ENCODE measurements at regions not wholly inside any gene's neighbourhood (a gene's known extent, or its start where the extent isn't known, plus 50 kb on each side); places are given as distances from the start of the nearest gene placed in this dataset.
"Not testable (repeated sequence)": the region's sequence is repeated elsewhere in the genome, so short reads cannot be mapped to it uniquely, and the experiment has no call there.

- H3K4me1 ChIP-seq (ENCODE audit: low read depth, poor library complexity, severe bottlenecking) = no peaks in the 10 kb centered on the region
- no peaks in the 10 kb centered on the region for H3K36me3 ChIP-seq (ENCODE audit: insufficient read depth)
- H3K27me3 ChIP-seq (ENCODE audit: insufficient read depth, low read depth) = no peaks in the 10 kb centered on the region
- H3K27ac ChIP-seq = no peak overlapping the region
- H3K4me2 ChIP-seq = no peak overlapping the region
- no peaks in the 10 kb centered on the region for H3K79me2 ChIP-seq (ENCODE audit: insufficient read depth, low read depth)
- no peak overlapping the region for H3K9ac ChIP-seq
- H3K4me3 ChIP-seq (IDR thresholded peaks at IDR 0.05; ENCODE audit: insufficient read depth, low read depth, low read length) = no peak overlapping the region
- TF ChIP-seq CTCF (conservative IDR thresholded peaks at IDR 0.05; ENCODE audit: low read depth, low read length) = no peak
- H4K20me1 ChIP-seq (ENCODE audit: insufficient read depth) = no peaks in the 10 kb centered on the region
- no peak overlapping the region for H2AFZ ChIP-seq (ENCODE audit: low read depth)
These were observed 823.6 kb upstream of the ADGRB3 start for GRCh38 chr6:67811239-67812037.

GRCh38 chr6:67804808-67805207 lies 830.3 kb upstream of the ADGRB3 start:
- H3K4me2 ChIP-seq; H3K4me3 ChIP-seq (IDR thresholded peaks at IDR 0.05; ENCODE audit: insufficient read depth, low read depth, low read length): not testable (repeated sequence)

GRCh38 chr6:67802771-67803170 lies 832.3 kb upstream of the ADGRB3 start:
- no peak overlapping the region for H3K27ac ChIP-seq
- no peak overlapping the region for H2AFZ ChIP-seq (ENCODE audit: low read depth)
- no peaks in the 10 kb centered on the region for H3K27me3 ChIP-seq (ENCODE audit: insufficient read depth, low read depth)
- H3K9ac ChIP-seq = no peak overlapping the region
- H3K36me3 ChIP-seq (ENCODE audit: insufficient read depth) = no peaks in the 10 kb centered on the region
- H4K20me1 ChIP-seq (ENCODE audit: insufficient read depth) = no peaks in the 10 kb centered on the region
- H3K79me2 ChIP-seq (ENCODE audit: insufficient read depth, low read depth) = no peaks in the 10 kb centered on the region
- no peak overlapping the region for H3K4me2 ChIP-seq
- TF ChIP-seq CTCF (conservative IDR thresholded peaks at IDR 0.05; ENCODE audit: low read depth, low read length) = no peak
- no peaks in the 10 kb centered on the region for H3K4me1 ChIP-seq (ENCODE audit: low read depth, poor library complexity, severe bottlenecking)
- no peak overlapping the region for H3K4me3 ChIP-seq (IDR thresholded peaks at IDR 0.05; ENCODE audit: insufficient read depth, low read depth, low read length)

More at GRCh38 chr6:67804808-67805207, 830.3 kb upstream of the ADGRB3 start:
- not testable (repeated sequence) for H3K9ac ChIP-seq; H3K79me2 ChIP-seq (ENCODE audit: insufficient read depth, low read depth); H2AFZ ChIP-seq (ENCODE audit: low read depth); H3K36me3 ChIP-seq (ENCODE audit: insufficient read depth); H3K27me3 ChIP-seq (ENCODE audit: insufficient read depth, low read depth); H3K4me1 ChIP-seq (ENCODE audit: low read depth, poor library complexity, severe bottlenecking); H3K27ac ChIP-seq; H4K20me1 ChIP-seq (ENCODE audit: insufficient read depth)

- Histone ChIP-seq H4K20me1 (ENCODE audit: insufficient read depth) (no peaks in the 10 kb centered on the region), H3K9ac (no peak overlapping the region), H3K4me2 (no peak overlapping the region), H3K79me2 (ENCODE audit: insufficient read depth, low read depth) (no peaks in the 10 kb centered on the region), H3K27ac (no peak overlapping the region), H3K27me3 (ENCODE audit: insufficient read depth, low read depth) (no peaks in the 10 kb centered on the region), H2AFZ (ENCODE audit: low read depth) (no peak overlapping the region), H3K4me1 (ENCODE audit: low read depth, poor library complexity, severe bottlenecking) (no peaks in the 10 kb centered on the region), H3K36me3 (ENCODE audit: insufficient read depth) (no peaks in the 10 kb centered on the region), H3K4me3 (IDR thresholded peaks at IDR 0.05; ENCODE audit: insufficient read depth, low read depth, low read length) (no peak overlapping the region)
- TF ChIP-seq CTCF (conservative IDR thresholded peaks at IDR 0.05; ENCODE audit: low read depth, low read length) = no peak
These were observed 842.1 kb upstream of the ADGRB3 start for GRCh38 chr6:67792996-67793395.

- Histone ChIP-seq H4K20me1 (ENCODE audit: insufficient read depth) (no peaks in the 10 kb centered on the region), H3K36me3 (ENCODE audit: insufficient read depth) (no peaks in the 10 kb centered on the region), H3K79me2 (ENCODE audit: insufficient read depth, low read depth) (no peaks in the 10 kb centered on the region), H3K9ac (no peak overlapping the region), H3K27me3 (ENCODE audit: insufficient read depth, low read depth) (no peaks in the 10 kb centered on the region), H3K4me2 (no peak overlapping the region), H3K4me3 (IDR thresholded peaks at IDR 0.05; ENCODE audit: insufficient read depth, low read depth, low read length) (no peak overlapping the region), H2AFZ (ENCODE audit: low read depth) (no peak overlapping the region), H3K4me1 (ENCODE audit: low read depth, poor library complexity, severe bottlenecking) (no peaks in the 10 kb centered on the region), H3K27ac (no peak overlapping the region)
- TF ChIP-seq CTCF (conservative IDR thresholded peaks at IDR 0.05; ENCODE audit: low read depth, low read length) = no peak
These were observed 844.5 kb upstream of the ADGRB3 start for GRCh38 chr6:67790569-67790968.

GRCh38 chr6:67787119-67787518 lies 848.0 kb upstream of the ADGRB3 start:
- not testable (repeated sequence) for H3K4me2 ChIP-seq; H3K4me1 ChIP-seq (ENCODE audit: low read depth, poor library complexity, severe bottlenecking); H3K79me2 ChIP-seq (ENCODE audit: insufficient read depth, low read depth); H3K9ac ChIP-seq; H3K27me3 ChIP-seq (ENCODE audit: insufficient read depth, low read depth); H3K27ac ChIP-seq; H3K4me3 ChIP-seq (IDR thresholded peaks at IDR 0.05; ENCODE audit: insufficient read depth, low read depth, low read length); H4K20me1 ChIP-seq (ENCODE audit: insufficient read depth); H2AFZ ChIP-seq (ENCODE audit: low read depth); H3K36me3 ChIP-seq (ENCODE audit: insufficient read depth)
